VCaP (cell line): ENCODE measurements at regions not wholly inside any gene's neighbourhood (a gene's known extent, or its start where the extent isn't known, plus 50 kb on each side); places are given as distances from the start of the nearest gene placed in this dataset.

Source experiments
- H3K27ac ChIP-seq: fragments of 450-650 bp; 2 replicates; pipeline ENCODE4 v1.5.1; 2017
- CTCF ChIP-seq: fragments of 450-650 bp; conservative IDR thresholded peaks from 2 replicates; pipeline ENCODE4 v1.5.1; 2017; ENCODE audit warnings: mild to moderate bottlenecking, moderate library complexity

DNA sequence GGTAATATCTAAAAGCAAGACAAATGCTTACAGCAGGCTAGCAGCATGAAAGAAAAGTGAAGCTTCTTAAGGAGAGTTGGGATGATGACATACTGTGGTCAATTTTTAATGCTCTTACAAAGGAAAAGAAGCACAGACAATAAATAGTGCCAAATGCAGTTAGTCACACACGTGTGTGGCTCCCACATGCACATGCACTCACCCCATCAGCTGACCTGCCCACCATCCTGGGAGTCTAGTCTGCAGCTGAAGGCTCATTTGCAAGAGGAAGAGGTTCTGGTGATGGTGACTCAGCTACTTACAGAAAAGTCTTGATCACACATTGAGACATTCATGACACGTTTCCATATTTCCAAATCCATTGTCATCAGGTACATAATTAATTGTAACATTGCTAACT is 129.3 kb downstream of the MRPL36 start:
- TF ChIP-seq CTCF: no peak
- no peak overlapping the region for H3K27ac ChIP-seq

DNA sequence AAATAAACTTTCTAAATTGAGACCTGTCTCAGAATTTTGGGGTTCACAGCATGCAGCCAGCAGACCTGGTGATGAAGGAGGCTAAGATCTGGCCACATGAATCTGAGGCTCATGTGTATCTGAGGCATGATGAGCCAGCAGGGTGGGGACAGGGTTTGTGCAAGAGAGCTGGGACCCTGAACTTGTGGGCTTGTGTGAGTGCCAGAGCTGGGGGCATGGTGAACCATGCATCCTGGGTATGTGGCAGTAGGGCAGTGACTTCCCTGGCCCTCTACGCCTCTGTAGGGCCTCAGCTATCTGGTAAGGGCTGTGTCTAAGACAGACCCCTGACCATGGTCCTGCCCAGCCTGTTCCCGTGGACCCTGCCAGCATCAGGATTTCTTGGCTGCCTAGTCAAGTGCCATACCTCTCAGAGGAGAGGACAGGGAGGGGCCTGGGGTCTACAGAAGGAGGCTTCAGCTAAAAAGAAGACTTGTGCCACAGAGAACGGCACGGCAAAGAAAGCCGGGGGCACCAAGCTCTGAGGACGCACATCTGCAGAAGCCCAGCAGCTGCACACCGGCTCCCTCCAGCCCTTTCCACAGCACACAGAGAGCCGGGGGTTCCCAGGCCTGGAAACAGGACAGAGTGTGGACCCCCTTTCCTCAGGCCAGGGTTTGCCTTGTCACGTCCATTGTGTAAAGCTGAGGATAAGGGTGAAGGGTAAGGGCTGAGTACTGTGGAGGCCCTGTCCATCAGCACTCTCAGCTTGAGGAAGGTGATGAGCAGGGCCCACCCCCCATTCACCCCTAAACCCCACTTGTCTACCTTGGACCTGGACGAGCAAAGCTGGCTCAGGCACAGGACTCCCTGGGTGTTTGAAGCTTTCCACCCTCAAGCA is 130.1 kb downstream of the MRPL36 start:
- TF ChIP-seq CTCF: no peak
- no peak overlapping the region for H3K27ac ChIP-seq

DNA sequence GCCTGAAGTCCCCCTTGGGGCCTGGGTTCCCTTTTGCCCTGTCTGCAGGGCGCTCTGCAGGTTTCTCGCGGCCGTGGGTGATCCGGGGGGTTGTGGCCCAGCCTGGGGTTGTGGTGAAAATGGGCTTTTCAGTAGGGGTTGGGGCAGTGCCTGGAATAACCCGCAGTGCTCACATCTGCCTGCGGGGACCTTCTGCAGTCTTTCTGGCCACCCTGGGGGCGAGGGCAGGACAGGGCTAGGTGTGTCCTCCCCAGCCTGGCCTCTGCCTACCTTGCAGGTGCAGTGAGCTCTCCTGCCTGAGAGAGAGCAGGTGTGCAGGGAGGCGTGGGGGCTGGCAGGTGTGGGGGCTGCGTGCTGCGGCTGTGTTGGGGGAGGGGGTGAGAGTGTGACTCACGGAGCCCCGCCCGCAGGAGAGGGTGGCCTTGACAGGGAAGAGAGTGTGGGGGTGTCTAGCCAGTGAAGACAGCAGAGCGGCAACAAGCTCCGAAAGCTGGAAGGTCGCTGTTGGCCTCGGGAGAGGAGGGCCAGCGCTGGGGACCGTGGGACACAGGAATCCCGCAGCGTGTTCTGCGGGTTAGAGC is 131.4 kb downstream of the MRPL36 start:
- no peak overlapping the region for H3K27ac ChIP-seq
- TF ChIP-seq CTCF: peak; percentile 20; the same call in 1 of the 2 replicates

GRCh38 chr5:1667648-1668140 is 131.9 kb downstream of the MRPL36 start:
- no peak for TF ChIP-seq CTCF
- H3K27ac ChIP-seq: no peak overlapping the region

GRCh38 chr5:1666812-1667588 is 132.6 kb downstream of the MRPL36 start:
- H3K27ac ChIP-seq: no peak overlapping the region
- TF ChIP-seq CTCF: peak; percentile 38

GRCh38 chr5:1666221-1666620 is 133.4 kb downstream of the MRPL36 start:
- H3K27ac ChIP-seq: no peak overlapping the region
- no peak for TF ChIP-seq CTCF

GRCh38 chr5:1665803-1666202 is 133.8 kb downstream of the MRPL36 start:
- H3K27ac ChIP-seq: no peak overlapping the region
- no peak for TF ChIP-seq CTCF
